H9 (cell line): ENCODE measurements at regions not wholly inside any gene's neighbourhood (a gene's known extent, or its start where the extent isn't known, plus 50 kb on each side); places are given as distances from the start of the nearest gene placed in this dataset.

ENCODE experiments used
- DNase-seq: peaks from one replicate; pipeline ENCODE4 v3.0.0-alpha.2; 2017
- H2AFZ ChIP-seq: one replicate; pipeline ENCODE4 v1.6.1; 2013; ENCODE audit warnings: mild to moderate bottlenecking, low read length, control low read depth, moderate library complexity
- H2AK5ac ChIP-seq: 2 replicates; pipeline ENCODE4 v1.6.1; 2013; ENCODE audit warnings: low read length, control low read depth, mixed read lengths; ENCODE audit not compliant: insufficient read length
- H2BK120ac ChIP-seq: one replicate; pipeline ENCODE4 v1.6.1; 2013; ENCODE audit warnings: low read depth, mild to moderate bottlenecking, low read length, control low read depth, inconsistent platforms; ENCODE audit not compliant: poor library complexity, severe bottlenecking
- H2BK12ac ChIP-seq: 2 replicates; pipeline ENCODE4 v1.6.1; 2013; ENCODE audit warnings: low read length, control low read depth, mixed read lengths, low read depth; ENCODE audit not compliant: insufficient read length
- H2BK15ac ChIP-seq: 2 replicates; pipeline ENCODE4 v1.6.1; 2013; ENCODE audit warnings: low read depth, low read length, control low read depth
- H2BK20ac ChIP-seq: one replicate; pipeline ENCODE4 v1.6.1; 2013; ENCODE audit warnings: low read depth, mild to moderate bottlenecking, low read length, control low read depth, inconsistent platforms; ENCODE audit not compliant: poor library complexity, severe bottlenecking
- H2BK5ac ChIP-seq: 2 replicates; pipeline ENCODE4 v1.6.1; 2013; ENCODE audit warnings: low read length, control low read depth, mixed read lengths; ENCODE audit not compliant: insufficient read length
- H3K14ac ChIP-seq: 2 replicates; pipeline ENCODE4 v1.6.1; 2013; ENCODE audit warnings: low read length, control low read depth; ENCODE audit not compliant: insufficient read depth
- H3K18ac ChIP-seq: 2 replicates; pipeline ENCODE4 v1.6.1; 2013; ENCODE audit warnings: low read depth, mild to moderate bottlenecking, mixed read lengths, low read length, control low read depth; ENCODE audit not compliant: insufficient read length
- H3K23ac ChIP-seq: 2 replicates; pipeline ENCODE4 v1.6.1; 2013; ENCODE audit warnings: low read length, control low read depth, mixed read lengths, low read depth; ENCODE audit not compliant: insufficient read length
- H3K23me2 ChIP-seq: 2 replicates; pipeline ENCODE4 v1.6.1; 2013; ENCODE audit warnings: low read depth, mild to moderate bottlenecking, mixed read lengths, low read length, control low read depth; ENCODE audit not compliant: insufficient read length, poor library complexity, severe bottlenecking
- H3K27ac ChIP-seq: 2 replicates; pipeline ENCODE4 v1.5.1; 2013; ENCODE audit warnings: low read length, control low read depth, mixed read lengths, low read depth; ENCODE audit not compliant: insufficient read length
- H3K27me3 ChIP-seq: 2 replicates; pipeline ENCODE4 v1.6.1; 2013; ENCODE audit warnings: low read length, control low read depth, inconsistent platforms; ENCODE audit not compliant: insufficient read depth
- H3K4ac ChIP-seq: 2 replicates; pipeline ENCODE4 v1.6.1; 2013; ENCODE audit warnings: low read depth, mild to moderate bottlenecking, control low read depth, inconsistent platforms, low read length, moderate library complexity
- H3K4me1 ChIP-seq: 2 replicates; pipeline ENCODE4 v1.6.1; 2013; ENCODE audit warnings: low read length, control low read depth, inconsistent platforms; ENCODE audit not compliant: insufficient read depth
- H3K4me2 ChIP-seq: 2 replicates; pipeline ENCODE4 v1.6.1; 2013; ENCODE audit warnings: low read length, control low read depth, mixed read lengths; ENCODE audit not compliant: insufficient read length, insufficient read depth
- H3K56ac ChIP-seq: 2 replicates; pipeline ENCODE4 v1.6.1; 2013; ENCODE audit warnings: low read depth, mild to moderate bottlenecking, mixed read lengths, low read length, control low read depth; ENCODE audit not compliant: insufficient read length
- H3K79me1 ChIP-seq: 2 replicates; pipeline ENCODE4 v1.6.1; 2013; ENCODE audit warnings: low read depth, mild to moderate bottlenecking, moderate library complexity, low read length, control low read depth, inconsistent platforms; ENCODE audit not compliant: insufficient read depth, poor library complexity, severe bottlenecking
- H3K79me2 ChIP-seq: 2 replicates; pipeline ENCODE4 v1.6.1; 2013; ENCODE audit warnings: low read length, control low read depth, inconsistent platforms; ENCODE audit not compliant: insufficient read depth
- H3K9ac ChIP-seq: 2 replicates; pipeline ENCODE4 v1.6.1; 2013; ENCODE audit warnings: low read length, control low read depth, mixed read lengths; ENCODE audit not compliant: insufficient read length; ENCODE audit errors: extremely low read depth
- H3K9me3 ChIP-seq: one replicate; pipeline ENCODE4 v1.6.1; 2013; ENCODE audit warnings: low read depth, low read length, inconsistent platforms; ENCODE audit not compliant: control insufficient read depth
- H3T11ph ChIP-seq: one replicate; pipeline ENCODE4 v1.6.1; 2013; ENCODE audit warnings: mild to moderate bottlenecking, low read length, control low read depth, inconsistent platforms
- H4K20me1 ChIP-seq: one replicate; pipeline ENCODE4 v1.6.1; 2013; ENCODE audit not compliant: control insufficient read depth, insufficient read length, insufficient read depth
- H4K5ac ChIP-seq: 2 replicates; pipeline ENCODE4 v1.6.1; 2013; ENCODE audit warnings: low read depth, mild to moderate bottlenecking, mixed read lengths, low read length, control low read depth; ENCODE audit not compliant: insufficient read length
- H4K8ac ChIP-seq: replicated peaks from 2 replicates; pipeline ENCODE4 v1.6.1; 2013; ENCODE audit warnings: low read length, control low read depth, mixed read lengths, low read depth; ENCODE audit not compliant: insufficient read length
- H4K91ac ChIP-seq: 2 replicates; pipeline ENCODE4 v1.6.1; 2013; ENCODE audit warnings: low read depth, mild to moderate bottlenecking, moderate library complexity, mixed read lengths, low read length, control low read depth; ENCODE audit not compliant: insufficient read length
- H3K27ac Mint-ChIP-seq, 3 experiments: 2 replicates in 2 of 3; 3 replicates in 1 of 3; pipeline ENCODE4 v1.8.0; 2020 to 2021; ENCODE audit warnings: mixed read lengths in 3 of 3, mild to moderate bottlenecking in 1 of 3, moderate library complexity in 1 of 3
- H3K27me3 Mint-ChIP-seq: 2 replicates; pipeline ENCODE4 v1.8.0; 2021; ENCODE audit warnings: low read depth, mild to moderate bottlenecking, moderate library complexity, mixed read lengths
- H3K36me3 Mint-ChIP-seq, 3 experiments: 2 replicates in 2 of 3; 3 replicates in 1 of 3; pipeline ENCODE4 v1.8.0; 2020 to 2021; ENCODE audit warnings: low read depth in 3 of 3, mixed read lengths in 3 of 3; ENCODE audit not compliant: insufficient read depth in 1 of 3
- H3K4me1 Mint-ChIP-seq, 2 experiments: 2 replicates each; pipeline ENCODE4 v1.8.0; 2020; ENCODE audit warnings: mixed read lengths in 2 of 2
- H3K4me3 Mint-ChIP-seq, 2 experiments: 2 replicates in 1 of 2; 3 replicates in 1 of 2; pipeline ENCODE4 v1.8.0; 2020 to 2021; ENCODE audit warnings: mild to moderate bottlenecking in 2 of 2, mixed read lengths in 2 of 2, moderate library complexity in 1 of 2
- H3K9me3 Mint-ChIP-seq, 2 experiments: 2 replicates in 1 of 2; 3 replicates in 1 of 2; pipeline ENCODE4 v1.8.0; 2020; ENCODE audit warnings: mild to moderate bottlenecking in 2 of 2, mixed read lengths in 2 of 2, moderate library complexity in 1 of 2
- CTCF ChIP-seq: fragments of 200-600 bp; sonication (generic); conservative IDR thresholded peaks from 3 replicates; pipeline ENCODE4 v1.8.0; 2021; ENCODE audit warnings: antibody characterized with exemption, mild to moderate bottlenecking
- WGBS: extraction: QIAGEN DNeasy Blood & Tissue Kit; methylation state at CpG from one replicate; pipeline ENCODE4 v1.1.7; 2013; ENCODE audit warnings: missing lambda C conversion rate, low lambda C conversion rate, mixed read lengths; ENCODE audit not compliant: insufficient read length; ENCODE audit errors: extremely low coverage; 5-methylcytosine and 5-hydroxymethylcytosine counted together

GRCh38 chr1:219058891-219059820 is 114.5 kb upstream of the LYPLAL1 start:
- no peaks in the 10 kb centered on the region for H3K4me1 Mint-ChIP-seq
- TF ChIP-seq CTCF, result no peak
- H2BK5ac ChIP-seq, result no peak overlapping the region
- no peak overlapping the region for H4K5ac ChIP-seq
- no peak overlapping the region for H3K27ac ChIP-seq
- H3K4me3 Mint-ChIP-seq, result no peak overlapping the region
- no peaks in the 10 kb centered on the region for H3K4me1 ChIP-seq
- H3K4me2 ChIP-seq, result no peak overlapping the region
- H2AK5ac ChIP-seq, result no peak overlapping the region
- no peak overlapping the region for H3K18ac ChIP-seq
- H3K79me2 ChIP-seq, result no peaks in the 10 kb centered on the region
- no peaks in the 10 kb centered on the region for H3K27me3 Mint-ChIP-seq
- no peaks in the 10 kb centered on the region for H3K27me3 ChIP-seq
- H2BK15ac ChIP-seq, result no peak overlapping the region
- no peak overlapping the region for H3T11ph ChIP-seq
- no peak overlapping the region for H2BK20ac ChIP-seq
- no peaks in the 10 kb centered on the region for H3K79me1 ChIP-seq
- no peak overlapping the region for H3K4ac ChIP-seq
- no peak overlapping the region for H4K8ac ChIP-seq
- no peak overlapping the region for H3K14ac ChIP-seq
- H3K23ac ChIP-seq, result no peak overlapping the region
- no peak overlapping the region for H3K9ac ChIP-seq
- H3K9me3 Mint-ChIP-seq, result peaks cover 0 to 2% of the 10 kb centered on the region in 2 experiments; a peak in 1 of 5 replicates
- H2AFZ ChIP-seq, result no peak overlapping the region
- no peak overlapping the region for H2BK12ac ChIP-seq
- no peak overlapping the region for H3K56ac ChIP-seq
- DNase-seq, result no peak
- WGBS, result no CpG with 5 or more reads among the region's 1 CpG
- H3K9me3 ChIP-seq, result no peaks in the 10 kb centered on the region
- H3K36me3 Mint-ChIP-seq, result no peaks in the 10 kb centered on the region
- no peaks in the 10 kb centered on the region for H4K20me1 ChIP-seq
- H3K23me2 ChIP-seq, result no peaks in the 10 kb centered on the region
- no peak overlapping the region for H3K27ac Mint-ChIP-seq
- no peak overlapping the region for H2BK120ac ChIP-seq
- no peak overlapping the region for H4K91ac ChIP-seq
